HG02938 (cell line): ENCODE measurements at regions not wholly inside any gene's neighbourhood (a gene's known extent, or its start where the extent isn't known, plus 50 kb on each side); places are given as distances from the start of the nearest gene placed in this dataset.

Source experiments
- ATAC-seq: cut with Tn5 transposase; IDR thresholded peaks from one replicate; pipeline ENCODE4 v1.9.1; 2021; ENCODE audit warnings: mild to moderate bottlenecking, moderate library complexity; ENCODE audit not compliant: unreplicated experiment

DNA sequence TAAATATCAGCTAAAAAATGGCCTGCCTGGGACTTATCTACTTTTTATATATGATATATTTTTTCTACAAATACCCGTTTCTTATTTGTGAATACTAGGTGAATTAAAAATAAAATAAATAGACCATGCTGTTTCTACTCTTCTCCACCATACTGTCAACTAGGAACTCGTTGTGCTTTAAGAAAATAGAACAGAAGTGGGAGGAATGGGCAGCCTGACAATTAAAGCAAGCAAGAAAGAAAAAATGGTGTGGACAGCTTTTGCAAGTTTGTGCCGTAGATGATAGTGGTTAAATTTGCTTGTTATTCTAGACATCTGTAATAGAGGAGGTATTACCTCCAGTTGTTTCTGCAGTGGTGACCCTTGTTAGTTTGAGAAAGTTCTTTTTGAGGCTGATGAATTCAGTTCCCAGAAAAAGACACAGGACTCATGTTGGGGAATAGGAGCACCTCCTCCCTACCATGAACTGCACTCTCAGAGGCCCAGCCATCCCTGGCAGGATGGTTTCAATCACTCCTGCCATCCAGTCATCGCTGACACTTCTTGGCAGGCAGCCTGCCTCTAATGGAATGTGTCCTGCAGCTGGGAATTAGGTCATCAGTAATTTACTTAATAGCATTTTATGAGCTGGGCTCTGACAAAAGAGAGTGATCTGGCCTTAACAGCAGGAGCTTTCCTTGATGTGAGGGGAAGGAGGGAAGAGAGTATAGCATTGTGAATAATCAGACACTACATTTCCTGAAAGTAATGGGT is 105.0 kb upstream of the GAP43 start:
- ATAC-seq = no peak

DNA sequence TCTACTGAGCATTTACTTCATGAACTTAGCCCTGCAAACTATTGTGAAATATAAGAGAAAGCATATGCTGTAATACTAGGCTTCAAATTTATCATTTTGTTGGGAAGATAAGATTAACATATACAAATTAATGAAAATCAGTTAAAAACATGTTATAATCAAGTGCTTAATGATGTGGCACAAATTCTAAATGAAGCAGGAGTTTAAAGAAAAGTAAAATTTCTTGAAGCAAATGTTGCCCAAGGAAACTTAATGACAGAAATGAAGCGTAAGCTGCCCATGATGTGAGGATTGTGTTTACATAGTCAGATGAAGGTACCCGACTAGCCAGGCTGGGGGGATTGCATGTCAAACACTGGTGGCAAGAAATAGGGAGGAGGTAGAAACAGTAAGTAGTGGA is 103.1 kb upstream of the GAP43 start:
- no peak for ATAC-seq

DNA sequence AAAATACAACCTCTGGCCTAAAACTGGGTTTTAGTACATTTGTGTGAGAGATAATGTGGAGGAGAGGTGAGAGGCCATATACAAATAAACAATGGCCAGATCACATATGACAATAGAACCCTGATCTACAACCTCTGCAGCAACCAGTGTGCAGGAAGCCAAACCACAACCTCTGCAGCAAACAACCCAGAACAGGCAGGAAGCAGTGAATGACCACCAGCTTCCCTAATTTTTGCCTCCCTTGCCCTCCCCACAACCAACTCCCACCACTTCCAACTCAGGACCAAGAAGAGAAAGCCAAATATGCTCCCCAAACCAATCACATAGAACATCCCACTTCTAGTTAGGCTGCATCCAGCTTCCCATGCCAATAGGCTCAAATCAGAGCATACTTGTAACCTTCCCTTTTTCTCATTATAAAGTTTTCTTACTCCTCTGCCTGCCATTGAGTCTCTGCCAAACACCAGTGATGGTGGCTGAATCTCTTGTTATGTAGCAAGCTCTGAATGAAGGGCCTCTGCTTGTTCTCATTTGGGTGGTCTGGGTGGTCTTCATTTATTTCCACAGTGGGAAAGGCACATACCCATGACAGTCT is 102.6 kb upstream of the GAP43 start:
- no peak for ATAC-seq

DNA sequence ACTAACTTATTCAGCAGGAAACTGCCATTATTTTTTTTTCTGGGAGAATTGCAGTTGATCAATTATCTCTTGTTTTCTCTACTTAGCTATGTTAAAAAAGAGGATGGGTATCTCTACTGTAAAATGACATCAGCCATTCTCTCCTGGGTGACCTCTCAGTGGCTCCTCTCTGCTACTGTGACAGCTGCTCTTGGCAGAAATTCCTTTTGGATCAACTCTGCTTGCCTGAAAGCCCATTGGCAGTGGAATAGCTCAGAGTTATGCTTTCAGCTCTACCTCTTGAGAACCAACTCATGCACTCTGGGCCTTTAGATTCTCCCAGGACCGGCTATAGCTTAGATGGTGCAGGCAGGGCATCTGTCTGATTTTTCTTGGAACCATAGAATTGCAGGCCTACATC is 99.9 kb upstream of the GAP43 start:
- no peak for ATAC-seq

DNA sequence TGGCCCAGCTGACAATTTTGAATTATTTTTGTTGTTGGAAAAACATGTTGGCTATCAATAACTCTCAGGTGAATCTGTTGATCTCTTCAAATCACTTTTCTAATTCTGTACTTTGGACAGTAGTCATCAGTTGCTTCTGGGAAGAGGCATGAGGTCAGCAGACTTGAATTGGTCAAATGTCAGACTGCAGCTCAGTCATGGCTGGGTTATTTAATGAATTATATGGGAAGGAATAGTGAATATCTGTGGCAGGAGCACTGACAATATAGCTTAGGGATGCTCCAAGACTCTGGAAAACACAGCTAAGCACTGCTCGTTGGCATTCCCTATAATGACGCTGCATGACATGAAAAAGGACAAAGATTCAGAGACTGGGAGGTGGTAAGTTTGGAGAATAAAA is 98.8 kb upstream of the GAP43 start:
- no peak for ATAC-seq

DNA sequence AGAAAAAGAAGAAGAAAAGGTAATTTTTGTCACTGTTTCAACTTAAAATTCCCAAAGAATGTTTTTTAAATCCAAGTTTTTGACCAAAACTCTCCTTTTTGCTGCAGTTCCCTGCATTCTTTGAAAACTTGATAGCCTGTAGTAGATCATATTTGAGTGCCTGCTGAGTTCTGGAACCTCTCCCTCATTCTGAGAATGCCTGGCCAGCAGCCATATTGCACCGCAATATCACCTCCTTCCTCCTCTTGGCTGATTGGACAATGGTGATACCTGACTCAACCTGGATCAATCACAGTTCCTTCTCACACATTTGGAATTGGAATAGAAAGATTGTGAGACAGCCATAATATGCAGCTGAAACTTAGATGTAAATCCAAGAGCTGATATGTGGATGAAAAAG is 97.6 kb upstream of the GAP43 start:
- no peak for ATAC-seq

DNA sequence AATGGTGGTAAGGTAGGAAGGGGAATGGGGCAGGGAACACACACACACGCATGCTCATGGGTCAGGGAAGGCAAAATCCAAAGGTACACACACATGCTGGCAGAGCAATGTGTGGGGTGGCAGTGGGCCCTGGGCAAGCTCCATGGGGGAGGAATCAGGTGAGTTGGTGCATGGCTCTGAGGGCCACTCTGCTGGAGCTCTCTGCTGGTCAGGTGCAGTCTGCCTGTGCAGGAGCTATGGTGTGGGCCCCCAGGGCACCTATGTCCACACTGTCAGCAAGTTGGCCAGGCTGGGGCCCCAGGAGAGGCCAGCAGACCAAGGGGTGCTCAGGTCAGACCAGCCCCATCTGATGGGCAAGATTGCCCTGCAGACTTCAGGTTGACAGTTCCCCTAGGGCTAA is 90.1 kb upstream of the GAP43 start:
- no peak for ATAC-seq

DNA sequence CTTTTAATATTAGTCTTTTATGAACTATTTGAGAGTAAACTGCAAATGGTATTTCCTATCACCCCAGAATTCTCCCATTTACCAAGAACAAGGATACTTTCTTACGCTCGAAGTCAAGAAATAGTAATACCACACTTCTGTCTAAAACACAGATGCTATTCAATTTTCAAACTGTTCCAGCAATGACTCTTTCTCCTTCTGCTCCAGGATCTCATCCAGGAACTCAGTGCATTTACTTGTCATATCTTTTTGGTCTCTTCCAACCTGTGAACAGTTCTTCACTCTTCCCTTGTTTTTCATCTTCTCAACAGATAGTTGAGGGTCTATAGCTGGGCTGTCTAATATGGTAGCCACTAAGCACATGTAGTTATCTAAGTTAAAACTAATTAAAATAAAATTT is 87.1 kb upstream of the GAP43 start:
- ATAC-seq = no peak

DNA sequence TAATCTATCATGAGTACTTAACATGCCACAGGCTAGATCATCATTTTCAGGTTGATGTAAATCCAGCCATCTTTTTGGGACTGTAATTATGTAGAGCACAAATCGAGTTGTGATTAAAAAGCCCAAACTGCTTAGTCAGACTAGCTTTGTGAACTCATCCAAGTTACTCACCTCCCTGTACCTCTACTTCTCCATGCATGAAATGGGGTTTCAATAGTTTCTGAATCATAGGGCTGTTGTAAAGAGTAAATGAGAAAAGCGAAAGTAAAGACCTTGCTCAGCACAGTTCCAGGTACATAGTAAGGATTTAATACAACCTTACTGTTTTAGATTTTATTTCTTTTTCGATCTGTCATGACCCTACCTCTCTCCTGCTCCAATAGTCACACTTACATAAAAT is 85.6 kb upstream of the GAP43 start:
- ATAC-seq = no peak

DNA sequence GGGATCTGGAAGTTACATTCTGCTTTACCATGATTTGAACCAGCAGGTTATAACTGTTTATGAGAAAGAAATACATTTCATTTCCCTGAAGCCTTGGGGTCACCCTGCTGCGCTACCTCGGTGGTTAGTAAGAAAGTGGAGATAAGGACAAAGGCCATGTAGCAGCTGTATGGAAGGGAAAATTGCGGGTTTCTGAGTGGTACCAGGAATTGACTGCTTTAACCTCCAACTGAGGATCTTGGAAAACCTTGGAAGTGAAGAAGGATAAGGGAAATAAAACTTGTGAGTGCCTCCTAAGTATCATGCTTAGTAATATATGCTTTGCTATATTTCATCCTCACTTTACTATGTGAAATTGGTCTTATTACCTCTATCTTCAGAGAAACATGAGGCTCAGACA is 76.1 kb upstream of the GAP43 start:
- no peak for ATAC-seq

DNA sequence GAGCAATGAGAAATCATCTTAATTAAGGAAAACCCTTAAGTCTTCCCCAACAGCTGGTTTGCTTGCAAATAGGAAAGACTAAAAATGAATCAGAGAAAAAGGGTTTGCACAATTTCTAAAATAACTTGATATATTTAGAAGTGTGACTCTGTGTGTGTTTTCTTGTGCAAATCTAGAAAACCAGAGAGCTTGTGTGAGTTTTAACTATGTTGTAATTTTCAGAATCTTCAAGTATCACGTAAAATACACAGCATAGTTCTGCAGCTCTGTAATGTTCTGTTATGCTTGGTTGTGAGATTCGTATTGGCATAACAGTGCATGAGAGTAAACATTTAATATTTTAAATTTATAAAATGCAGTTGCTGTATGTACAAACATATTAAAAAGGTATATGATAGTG is 74.7 kb upstream of the GAP43 start:
- no peak for ATAC-seq

DNA sequence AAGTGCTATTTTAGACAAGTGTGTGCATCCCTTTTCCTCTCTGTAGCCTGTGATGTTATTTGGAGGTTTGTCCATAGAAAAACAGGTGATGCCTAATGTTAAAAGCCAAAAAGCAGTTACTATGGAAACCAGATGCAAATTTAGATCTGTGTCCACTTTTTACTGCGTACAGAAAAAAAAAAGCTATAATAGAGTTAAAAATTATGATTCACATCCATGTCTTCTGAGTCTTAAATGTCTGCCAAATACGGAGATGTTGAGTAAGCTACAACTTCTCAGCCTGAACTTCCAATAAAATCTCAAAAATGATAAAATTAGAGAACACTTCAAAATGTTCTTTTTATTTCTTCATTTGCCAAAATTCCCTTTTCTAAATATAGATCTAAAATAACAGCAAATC is 74.2 kb upstream of the GAP43 start:
- no peak for ATAC-seq

DNA sequence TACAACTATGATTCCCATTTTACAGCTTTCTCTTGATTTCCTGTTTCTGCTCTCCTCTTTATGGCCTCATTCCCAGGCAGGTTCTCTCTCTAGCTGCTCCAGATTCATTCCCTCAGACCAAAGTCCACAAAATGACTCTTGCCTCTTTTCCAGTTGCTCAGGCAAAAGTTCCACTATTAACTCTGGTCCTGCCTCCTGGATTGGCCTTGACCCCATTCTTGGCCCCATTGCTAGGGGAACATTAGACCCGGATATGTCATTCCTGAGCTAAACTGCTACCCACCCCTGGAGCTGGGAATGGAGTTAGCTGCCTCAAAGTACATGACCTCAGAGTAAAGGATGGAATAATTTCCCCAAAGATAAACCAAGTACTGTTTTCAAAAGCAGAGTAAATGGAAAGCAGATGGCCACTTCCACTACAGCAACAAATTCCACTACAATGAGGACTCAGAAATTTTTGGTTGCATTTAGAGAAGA is 73.0 kb upstream of the GAP43 start:
- no peak for ATAC-seq

DNA sequence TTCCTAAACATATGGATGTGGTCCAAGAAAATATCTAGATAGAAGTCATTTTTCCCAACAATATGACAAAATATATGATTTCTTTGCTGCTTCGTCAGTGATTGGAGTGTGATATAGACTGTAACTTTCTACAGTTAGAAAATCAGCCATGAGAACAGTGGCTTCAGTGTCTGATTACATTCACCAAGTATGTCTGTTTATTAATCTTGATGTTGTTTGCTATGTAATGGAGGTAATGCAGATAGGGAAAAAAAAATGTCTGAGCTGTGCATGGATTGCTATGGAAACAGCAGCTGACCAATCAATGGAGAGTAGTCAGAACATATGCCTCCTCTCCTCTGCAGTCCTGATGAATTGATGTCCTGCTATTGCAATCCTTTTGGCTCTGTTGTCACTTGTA is 72.3 kb upstream of the GAP43 start:
- no peak for ATAC-seq

DNA sequence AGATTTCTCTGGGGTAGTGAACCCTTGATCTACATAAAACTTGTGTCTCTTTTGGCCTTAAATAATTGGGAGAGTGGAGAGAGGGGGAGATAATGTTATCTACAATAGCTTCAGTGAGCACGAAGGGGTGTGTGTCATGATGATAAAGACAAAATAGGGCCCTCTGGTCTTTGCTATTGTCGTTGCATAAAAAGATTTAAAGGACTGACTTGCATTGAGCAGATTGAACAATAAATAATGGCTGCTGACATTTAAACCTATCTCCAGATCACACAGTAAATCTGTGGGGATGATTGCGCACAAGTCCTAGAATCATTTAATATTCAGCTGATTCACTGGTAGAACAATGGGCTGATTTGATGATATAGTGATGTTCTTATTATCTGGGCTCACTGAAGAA is 71.3 kb upstream of the GAP43 start:
- no peak for ATAC-seq

DNA sequence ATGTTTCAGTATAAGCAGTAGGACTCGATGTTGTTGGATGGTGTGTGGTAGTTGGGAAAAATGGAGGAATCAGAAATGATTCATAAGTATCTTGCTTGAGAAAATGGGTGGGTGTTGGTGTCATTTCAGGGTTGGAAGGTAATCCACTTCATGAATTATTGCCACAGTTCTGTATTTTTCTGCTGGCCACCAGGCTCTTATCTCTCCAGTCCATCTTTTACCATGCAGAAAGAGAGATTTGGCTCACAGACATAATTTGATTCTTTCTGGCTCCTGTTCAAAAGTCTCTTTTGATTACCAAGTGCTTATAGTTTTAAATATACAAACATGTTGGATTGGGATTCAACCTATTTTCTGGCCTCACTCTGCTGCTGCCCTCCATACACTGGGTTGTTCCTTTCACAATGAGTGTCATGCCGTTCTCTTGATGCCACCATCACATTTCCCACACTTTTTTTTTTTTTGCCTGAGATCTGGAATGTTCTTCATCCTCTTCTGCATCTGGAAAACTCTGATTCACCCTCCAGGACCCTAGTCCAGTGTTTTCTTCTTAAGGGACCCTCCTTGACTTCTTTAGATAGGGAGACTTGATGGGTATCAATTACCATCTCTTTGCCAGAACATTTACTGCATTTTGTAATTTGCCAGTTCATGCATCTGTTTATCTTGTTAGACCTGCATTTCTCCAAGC is 69.4 kb upstream of the GAP43 start:
- ATAC-seq = no peak

DNA sequence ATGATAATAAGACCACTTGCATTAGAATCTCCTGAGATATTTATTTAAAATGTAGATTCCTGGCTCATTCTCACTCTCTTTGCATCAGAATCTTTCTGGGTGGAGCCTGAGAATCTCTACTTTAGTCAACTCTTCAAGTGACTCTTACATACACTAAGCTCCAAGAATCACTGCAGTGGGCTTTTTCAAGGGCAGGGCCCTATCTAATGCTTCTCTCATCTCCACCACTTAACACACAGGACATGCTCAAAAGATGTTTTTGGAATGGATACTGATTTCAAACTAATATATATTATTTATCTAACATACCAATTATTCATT is 68.9 kb upstream of the GAP43 start:
- no peak for ATAC-seq

DNA sequence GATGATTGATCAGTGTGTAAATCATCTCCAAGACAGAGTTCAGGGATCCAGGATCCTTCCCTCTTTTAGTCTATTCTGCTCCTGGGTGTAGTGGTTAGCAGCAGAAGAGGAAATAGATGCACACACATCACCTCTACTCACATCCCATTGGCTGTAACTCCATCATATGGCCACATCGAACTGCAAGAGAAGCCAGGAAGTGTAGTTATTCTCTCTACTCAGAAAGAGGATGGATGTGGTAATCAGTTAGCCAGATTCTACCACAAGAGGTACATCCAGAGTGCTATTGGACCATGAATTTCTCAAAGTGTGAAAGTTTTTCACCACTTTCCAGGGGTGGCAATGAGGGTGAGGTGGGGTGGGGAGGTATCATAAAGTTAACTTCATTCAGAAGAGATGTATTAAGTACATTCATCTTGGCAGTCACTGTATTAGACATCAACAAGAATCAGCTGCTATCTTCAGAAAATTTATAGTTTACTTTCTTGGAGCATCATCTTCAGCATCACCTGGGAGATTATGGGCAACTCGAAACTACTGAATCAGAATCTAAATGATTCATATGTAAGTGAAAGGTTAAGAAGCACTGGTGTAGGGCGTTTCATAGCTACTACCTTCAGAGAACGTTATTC is 60.6 kb upstream of the GAP43 start:
- ATAC-seq = no peak

DNA sequence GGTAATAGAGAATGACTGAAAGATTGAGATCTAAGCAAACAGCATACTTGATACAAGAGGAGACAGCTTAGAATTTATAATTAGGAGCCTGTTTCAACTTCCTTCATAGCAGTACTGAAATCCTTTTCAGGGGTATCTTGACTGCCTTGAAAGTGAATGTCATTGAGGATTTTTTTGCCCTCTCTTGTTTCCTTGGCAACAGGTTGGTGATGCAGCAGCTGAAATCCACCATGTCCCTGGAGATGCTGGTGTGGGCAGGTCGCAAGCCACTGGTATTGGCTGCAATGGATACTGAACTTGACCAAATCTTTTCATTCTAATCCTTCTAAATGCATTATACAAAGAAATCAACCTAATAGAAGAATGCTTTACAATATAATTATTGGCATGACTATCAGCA is 59.3 kb upstream of the GAP43 start:
- ATAC-seq = no peak

DNA sequence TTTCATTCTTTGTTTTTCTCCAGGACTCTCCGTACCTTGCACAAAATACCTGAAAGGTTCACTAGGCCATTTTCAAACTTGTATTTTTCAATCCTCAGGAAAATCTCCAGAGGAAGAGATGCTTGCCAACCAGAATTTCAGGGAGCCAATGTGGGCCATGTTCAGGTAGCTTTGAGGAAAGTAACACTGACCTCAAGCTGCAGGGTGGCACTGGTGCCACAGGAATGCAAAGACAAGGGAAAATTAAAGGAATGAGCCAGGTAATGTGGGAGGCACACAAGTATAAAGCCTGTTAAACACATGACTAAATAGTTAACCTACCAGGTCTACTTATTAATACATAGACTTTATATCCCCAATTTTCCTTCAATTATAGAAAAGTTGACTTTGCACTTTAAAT is 51.9 kb upstream of the GAP43 start:
- no peak for ATAC-seq
